ENCODE measurements at regions not wholly inside any gene's neighbourhood (a gene's known extent, or its start where the extent isn't known, plus 50 kb on each side); places are given as distances from the start of the nearest gene placed in this dataset.

DNA sequence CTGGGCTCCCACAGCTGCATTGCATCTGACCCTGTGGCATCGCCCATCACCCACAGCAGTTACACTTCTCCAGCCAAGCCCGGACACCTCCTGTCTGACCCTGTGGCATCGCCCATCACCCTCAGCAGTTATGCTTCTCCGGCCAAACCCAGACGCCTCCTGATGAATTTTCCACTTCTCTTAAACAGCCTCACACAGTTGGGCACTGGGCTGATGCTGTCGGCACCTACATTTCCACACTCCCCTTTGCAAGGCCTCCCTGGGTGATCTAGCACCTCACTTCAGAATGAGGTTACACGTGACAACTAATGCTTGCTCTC is 175.2 kb upstream of the ARID1B start:
- TF ChIP-seq EZH2 (IDR thresholded peaks at IDR 0.05) (no peak), FOXP2 (optimal IDR thresholded peaks at IDR 0.05; ENCODE audit: control extremely low read depth, extremely low read length, insufficient read depth) (no peak), POLR2AphosphoS5 (IDR thresholded peaks at IDR 0.05; ENCODE audit: borderline replicate concordance, low read depth, low read length) (no peak)

Measured in SK-N-MC (cell line).